Body of pancreas (tissue), 4 donors: ENCODE measurements at regions not wholly inside any gene's neighbourhood (a gene's known extent, or its start where the extent isn't known, plus 50 kb on each side); places are given as distances from the start of the nearest gene placed in this dataset.

Experiments
- CTCF ChIP-seq, 7 experiments: fragments of 450-650 bp in 4 of 7; fragments of 200-600 bp in 3 of 7; sonication (generic) in 3 of 7; IDR thresholded peaks; one replicate each; pipeline ENCODE4 v1.5.1; 2016 to 2019; ENCODE audit warnings: antibody characterized with exemption in 7 of 7
- POLR2A ChIP-seq, 3 donors: fragments of 450-650 bp; IDR thresholded peaks; one replicate each; pipeline ENCODE4 v1.6.1; 2016; ENCODE audit warnings: antibody characterized with exemption in 3 of 3, mild to moderate bottlenecking in 2 of 3

- TF ChIP-seq CTCF (IDR thresholded peaks at IDR 0.05) (no peak), POLR2A (IDR thresholded peaks at IDR 0.05) (no peak)
These were observed 153.5 kb upstream of the LPP start for GRCh38 chr3:188000361-188000861.
